GM18499 (cell line): ENCODE measurements at regions not wholly inside any gene's neighbourhood (a gene's known extent, or its start where the extent isn't known, plus 50 kb on each side); places are given as distances from the start of the nearest gene placed in this dataset.
"Not testable (repeated sequence)": the region's sequence is repeated elsewhere in the genome, so short reads cannot be mapped to it uniquely, and the experiment has no call there.

Source experiments
- ATAC-seq: cut with Tn5 transposase; IDR thresholded peaks from one replicate; pipeline ENCODE4 v1.9.1; 2021; ENCODE audit warnings: moderate number of reproducible peaks; ENCODE audit not compliant: insufficient read depth, unreplicated experiment

DNA sequence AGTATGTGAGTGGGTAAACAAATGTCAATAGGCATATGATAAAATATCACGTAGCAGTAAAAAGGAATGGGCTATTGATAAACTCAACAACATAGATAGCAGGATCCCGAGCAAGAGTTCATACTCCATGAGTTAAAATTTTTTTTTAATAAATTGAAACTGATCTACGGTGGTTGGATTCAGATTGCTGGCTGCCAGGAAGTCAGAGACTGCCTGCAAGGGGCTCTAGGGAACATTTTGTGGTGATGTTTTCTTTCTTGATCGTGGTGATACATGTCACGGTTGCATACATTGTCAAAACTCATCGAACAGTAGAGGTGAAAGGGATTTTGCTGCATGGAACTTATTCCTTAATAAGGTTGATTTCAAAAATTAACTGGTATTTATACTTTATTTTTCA is 62.6 kb upstream of the WNT7B start:
- no peak for ATAC-seq

DNA sequence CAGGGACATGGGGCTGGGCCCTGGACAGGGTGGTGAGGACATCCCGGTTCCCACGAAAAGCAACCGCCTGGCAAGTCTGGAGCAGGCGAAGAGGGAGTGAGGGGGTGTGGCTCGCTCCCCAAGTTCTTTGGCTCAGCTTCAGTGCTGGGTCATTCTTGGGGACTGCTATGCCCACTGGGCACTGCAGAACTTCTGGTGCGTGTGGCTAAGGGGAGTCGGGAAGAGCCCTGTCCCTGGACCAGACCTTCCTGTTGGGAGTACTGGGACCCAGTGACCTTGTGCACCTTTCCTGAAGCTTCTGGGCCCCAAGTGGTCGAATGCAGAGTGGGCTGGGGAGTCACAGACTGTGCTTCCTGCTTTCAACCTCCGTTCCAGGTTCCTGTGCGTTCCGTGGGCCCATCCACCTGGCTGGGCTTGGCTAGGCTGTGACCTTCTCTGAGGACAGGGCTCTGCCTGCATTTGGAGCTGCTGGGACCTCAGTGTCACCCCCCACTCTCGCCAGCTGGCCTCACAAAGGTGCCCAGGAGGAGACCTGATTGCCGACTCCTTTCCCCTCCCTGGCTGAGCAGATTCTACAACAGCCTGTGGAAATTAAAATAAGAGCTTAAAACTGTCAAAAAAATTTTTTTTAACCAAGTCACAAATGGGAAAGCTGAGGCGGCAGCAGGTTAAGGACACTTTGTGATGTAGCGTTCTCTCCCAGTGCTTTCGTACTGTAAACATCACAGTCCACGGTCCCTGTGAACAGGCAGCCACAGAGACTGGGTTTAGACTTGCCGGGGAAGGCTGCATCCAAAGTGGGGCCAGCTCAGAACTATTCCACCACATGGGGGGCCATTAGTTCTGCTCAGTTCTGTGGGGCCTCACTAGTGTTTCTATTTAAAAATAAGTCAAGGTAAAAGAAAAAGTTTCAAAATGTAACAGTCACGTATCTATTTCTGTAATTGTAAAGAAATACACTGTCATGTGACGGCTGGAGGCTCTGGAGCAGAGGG is 63.8 kb upstream of the WNT7B start:
- no peak for ATAC-seq

DNA sequence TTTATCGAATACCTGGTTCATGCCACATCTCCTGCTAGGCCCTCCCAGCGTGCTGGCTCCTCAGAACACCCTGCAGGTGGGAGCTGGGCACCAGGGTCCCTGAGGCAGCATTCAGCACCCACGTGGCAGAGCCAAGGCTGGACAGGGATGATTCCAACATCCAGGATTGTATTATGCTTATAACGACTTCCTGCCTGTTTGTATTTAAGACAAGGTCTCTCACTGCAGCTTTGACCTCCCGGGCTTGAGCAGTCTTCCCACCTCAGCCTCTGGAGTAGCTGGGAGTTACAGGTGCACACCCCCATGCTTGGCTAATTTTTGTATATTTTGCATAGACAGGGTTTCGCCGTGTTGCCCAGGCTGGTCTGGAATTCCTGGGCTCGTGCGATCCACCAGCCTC is 64.7 kb upstream of the WNT7B start:
- no peak for ATAC-seq

GRCh38 chr22:46042786-46043185 is 65.8 kb upstream of the WNT7B start:
- ATAC-seq: no peak

DNA sequence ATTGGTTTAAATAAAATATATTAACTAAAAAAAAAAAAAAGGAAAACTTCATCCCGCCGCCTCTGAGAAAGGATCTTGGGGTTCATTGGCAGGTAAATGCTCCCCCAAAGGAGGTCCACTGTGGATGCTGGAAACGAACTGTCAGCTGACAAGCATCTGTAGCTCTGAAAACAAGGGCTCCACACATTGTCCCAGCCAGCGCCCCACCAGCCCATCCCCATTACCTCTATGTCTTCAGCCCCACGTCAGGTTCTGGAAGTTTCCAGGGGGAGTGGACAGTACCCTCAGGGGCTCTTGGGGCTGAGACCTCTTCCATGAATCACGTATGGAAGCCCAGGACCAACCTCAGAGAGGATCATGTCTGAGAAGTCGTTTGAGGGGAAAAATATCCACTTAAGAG is 66.4 kb upstream of the WNT7B start:
- no peak for ATAC-seq

- ATAC-seq: no peak
Measured at GRCh38 chr22:46043816-46044620, 67.1 kb upstream of the WNT7B start.

- ATAC-seq: no peak
Measured at GRCh38 chr22:46044621-46045458, 67.9 kb upstream of the WNT7B start.

DNA sequence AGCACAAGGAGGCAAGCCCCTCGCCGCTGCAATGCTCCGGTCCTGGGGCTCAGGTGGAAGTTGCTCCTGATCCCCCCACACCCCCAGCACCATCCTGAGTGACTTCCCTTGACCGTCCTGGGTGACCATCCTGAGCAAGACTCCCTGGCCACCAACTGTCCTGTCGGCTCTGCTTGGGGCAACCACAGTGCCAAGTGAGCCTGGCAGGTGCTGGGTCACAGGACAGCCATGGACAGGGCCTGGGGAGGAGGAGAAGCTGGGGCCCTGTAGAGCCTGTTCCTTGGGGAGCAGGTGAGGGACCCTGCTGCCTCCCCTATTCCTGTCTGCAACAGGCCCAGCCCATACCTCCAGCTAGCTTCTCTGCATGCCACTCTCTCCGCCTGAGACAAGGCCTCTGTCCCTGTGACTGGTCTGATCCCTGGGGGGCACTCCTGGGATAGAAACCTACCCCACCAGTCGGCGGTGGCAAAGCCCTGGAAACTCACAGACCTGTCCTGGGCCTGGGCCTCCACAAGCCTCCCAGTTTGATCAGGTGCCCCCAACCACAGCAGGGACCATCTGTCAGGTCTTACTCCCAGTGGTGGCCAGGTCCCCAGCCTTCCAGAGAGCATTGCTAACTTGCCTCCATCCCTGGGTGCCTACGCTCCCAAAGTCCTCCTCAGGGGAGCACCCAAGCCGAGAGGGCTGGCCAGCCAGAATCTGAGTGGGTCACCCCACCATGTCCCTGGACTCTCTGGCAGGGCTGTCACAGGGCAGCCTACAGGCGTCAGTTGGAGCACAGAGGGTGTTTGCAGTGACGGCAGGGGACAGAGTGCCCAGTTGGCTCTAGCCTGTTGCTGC is 68.7 kb upstream of the WNT7B start:
- no peak for ATAC-seq

DNA sequence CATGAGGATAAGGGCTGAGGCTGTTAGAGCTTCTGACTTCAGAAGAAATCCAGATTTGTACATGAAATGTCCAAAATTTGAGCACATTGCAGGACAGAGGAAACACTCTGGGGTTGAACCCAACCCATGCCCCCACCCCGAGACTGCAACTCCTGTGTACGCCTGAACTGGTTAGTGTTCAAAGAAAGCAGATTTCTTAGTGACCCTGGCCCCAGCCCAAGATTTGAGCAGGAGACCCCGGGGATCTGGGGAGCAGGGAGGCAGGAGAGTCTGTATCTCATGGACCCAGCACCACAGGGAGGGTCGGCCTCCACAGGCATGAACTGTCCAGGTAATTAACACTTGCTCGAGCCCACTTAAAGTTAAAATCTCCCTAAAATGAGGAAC is 69.3 kb upstream of the WNT7B start:
- no peak for ATAC-seq

GRCh38 chr22:46047226-46047625 is 70.3 kb upstream of the WNT7B start:
- no peak for ATAC-seq

- no peak for ATAC-seq
Measured at GRCh38 chr22:46047841-46048595, 71.1 kb upstream of the WNT7B start.

- not testable (repeated sequence) for ATAC-seq
Measured at GRCh38 chr22:46048661-46049060, 71.7 kb upstream of the WNT7B start.

DNA sequence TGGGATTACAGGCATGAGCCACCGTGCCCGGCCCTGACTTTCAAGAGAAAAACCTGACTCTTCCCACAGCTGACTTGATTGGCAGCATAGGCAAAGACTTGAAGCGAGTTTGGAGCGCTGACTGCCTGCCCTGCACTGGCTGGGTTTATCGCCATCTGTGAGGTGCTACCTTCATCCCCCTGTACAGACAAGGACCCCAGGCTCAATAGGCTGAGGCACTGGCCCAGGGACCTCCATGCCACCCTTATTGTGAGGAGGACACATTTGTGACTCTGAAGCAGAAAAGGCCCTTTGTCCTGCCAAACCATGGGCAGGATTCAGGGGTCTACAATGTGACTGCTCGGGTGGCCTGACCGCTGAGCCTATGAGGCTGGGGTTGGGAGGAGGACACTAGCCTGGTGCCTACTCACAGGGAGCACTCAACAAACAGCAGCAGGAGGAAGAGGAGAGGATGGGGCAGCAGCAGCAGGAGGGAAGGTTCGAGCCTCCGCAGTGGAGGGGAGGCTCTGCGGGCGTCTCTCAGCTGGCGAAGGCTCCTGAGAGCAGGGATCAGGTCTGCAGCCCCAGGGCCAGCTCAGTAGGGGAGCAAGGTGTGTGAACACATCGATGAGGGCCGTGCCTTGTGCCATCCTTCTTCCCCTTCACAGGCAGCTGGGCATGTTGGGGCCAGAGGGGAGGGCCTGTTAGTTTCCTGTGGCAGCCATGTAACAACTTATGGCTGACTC is 72.9 kb upstream of the WNT7B start:
- no peak for ATAC-seq

DNA sequence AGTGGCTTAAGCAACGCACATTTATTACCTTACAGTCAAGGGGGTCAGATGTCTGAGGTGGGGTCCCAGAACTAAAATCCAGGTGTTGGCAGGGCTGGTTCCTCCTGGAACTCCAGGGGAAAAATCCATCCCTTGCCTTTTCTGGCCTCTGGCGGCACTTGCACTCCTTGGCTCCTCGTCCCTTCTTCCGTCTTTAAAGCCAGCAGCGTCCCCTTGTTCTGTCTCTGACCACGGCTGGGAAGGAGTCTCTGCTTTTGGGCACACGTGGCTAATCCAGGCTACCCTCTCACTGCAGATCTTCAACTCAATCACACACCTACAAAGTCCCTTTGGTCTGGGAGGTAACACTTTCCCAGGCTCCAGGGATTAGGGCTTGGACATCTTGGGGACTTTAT is 73.5 kb upstream of the WNT7B start:
- no peak for ATAC-seq

- ATAC-seq: no peak
Measured at GRCh38 chr22:46050916-46051614, 74.1 kb upstream of the WNT7B start.

DNA sequence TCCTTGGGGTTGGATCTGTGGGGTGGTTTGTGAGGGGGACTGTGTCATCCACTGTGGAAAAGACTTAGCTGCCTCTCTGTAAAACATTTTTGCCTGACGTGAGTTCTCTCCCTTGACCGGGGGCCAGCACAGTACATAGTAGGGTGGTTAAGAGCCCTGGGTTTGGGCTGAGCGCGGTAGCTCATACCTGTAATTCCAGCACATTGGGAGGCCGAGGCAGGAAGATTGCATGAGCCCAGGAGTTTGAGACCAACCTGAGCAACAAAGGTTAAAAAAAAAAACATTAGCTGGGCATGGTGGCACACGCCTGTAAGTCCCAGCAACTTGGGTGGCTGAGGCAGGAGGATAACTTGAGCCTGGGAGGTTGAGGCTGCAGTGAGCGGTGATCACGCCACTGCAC is 74.7 kb upstream of the WNT7B start:
- no peak for ATAC-seq

- ATAC-seq: no peak
Measured at GRCh38 chr22:46052331-46052771, 75.4 kb upstream of the WNT7B start.
